HG02610 (cell line): ENCODE measurements at regions not wholly inside any gene's neighbourhood (a gene's known extent, or its start where the extent isn't known, plus 50 kb on each side); places are given as distances from the start of the nearest gene placed in this dataset.
"Not testable (repeated sequence)": the region's sequence is repeated elsewhere in the genome, so short reads cannot be mapped to it uniquely, and the experiment has no call there.

Experiments used
- ATAC-seq: cut with Tn5 transposase; IDR thresholded peaks from one replicate; pipeline ENCODE4 v1.9.1; 2021; ENCODE audit warnings: mild to moderate bottlenecking, moderate library complexity; ENCODE audit not compliant: unreplicated experiment

- no peak for ATAC-seq
Observed at GRCh38 chr4:186954956-186955355, 231.3 kb upstream of the FAT1 start.

GRCh38 chr4:186957952-186958555 is 234.4 kb upstream of the FAT1 start:
- no peak for ATAC-seq

DNA sequence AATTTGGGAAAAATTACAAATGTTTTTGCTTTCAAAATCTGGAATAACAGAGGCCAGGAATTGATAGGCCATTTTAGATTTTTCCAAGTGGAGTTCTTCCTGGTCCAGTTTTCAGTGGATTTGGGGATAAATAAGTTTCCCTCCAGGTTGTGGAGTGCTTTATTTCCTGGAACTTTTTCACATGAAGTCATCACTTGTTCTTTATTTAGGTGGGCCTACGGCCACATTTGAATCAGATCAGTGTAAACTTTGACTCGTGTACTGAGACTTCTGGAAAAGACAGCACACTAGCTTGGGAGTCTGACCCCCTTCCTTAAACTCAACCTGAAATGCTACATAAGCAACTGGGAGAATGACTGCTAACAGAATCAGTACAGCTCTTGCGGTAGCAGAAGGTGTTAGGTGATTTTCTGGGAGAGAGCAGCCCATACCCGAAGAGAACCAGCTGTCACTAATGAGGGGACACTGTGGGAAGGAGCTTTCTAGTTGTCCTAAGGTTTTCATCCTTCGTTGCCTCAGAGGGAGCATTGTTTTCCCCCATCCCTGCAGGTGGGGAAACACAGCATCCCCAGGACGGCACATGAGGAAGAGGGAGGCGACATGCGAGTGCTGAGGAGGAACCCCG is 235.2 kb upstream of the FAT1 start:
- ATAC-seq = no peak

DNA sequence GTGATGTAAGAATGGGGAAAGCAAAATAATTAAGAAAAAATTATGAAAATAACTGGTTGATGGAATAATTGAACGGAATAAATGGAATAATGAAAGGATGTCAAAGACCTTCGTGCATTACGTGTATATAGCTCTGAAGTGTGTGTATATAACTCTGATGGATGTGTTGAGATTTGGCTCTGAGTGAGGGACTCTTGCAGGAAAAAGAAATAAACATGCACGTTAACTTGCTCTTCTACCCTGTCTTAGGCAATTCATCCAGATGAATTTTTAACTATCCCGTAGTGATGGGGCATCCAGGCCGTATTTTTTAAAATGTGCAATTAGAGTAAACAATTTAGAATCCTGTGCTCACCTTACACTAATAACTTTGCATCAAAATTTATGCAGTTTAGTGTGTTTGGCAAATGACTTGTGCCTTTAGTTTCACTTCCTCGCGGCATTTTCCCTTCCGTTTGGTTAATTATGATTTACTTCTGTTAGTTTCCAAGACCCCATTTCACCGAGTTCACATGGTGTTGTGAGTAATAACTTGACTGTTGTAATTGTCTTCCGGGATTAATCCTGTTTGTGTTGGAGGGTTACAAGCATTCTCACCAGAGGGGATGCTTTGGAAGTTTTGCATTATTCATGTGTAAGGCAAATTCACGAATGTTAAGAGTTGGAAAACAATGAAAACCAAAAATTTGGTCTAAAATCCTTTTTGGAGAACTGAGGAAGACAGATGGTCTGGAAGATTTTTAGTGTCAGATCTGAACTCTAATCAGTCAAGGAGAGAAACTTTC is 256.5 kb upstream of the FAT1 start:
- ATAC-seq = no peak

GRCh38 chr4:186981161-186981560 is 257.5 kb upstream of the FAT1 start:
- ATAC-seq = no peak

DNA sequence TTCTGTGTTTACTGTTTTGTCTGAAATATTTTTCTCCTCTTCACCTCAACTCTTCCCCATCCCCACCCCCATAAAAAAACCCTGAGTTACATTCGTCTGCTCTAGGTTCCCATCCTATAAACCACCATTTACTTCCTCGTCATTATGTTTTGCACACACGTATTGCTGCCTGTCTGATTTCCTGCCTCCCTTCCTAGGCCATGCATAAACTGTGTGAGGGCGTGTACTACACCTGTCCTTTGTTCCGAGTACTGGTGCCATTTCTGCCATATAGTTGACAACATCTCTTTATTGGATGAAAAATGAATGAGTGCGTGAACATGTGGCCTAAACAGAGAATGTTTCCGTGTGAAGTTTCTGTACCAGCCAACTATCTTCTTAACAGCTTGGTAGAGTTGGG is 258.5 kb upstream of the FAT1 start:
- no peak for ATAC-seq

DNA sequence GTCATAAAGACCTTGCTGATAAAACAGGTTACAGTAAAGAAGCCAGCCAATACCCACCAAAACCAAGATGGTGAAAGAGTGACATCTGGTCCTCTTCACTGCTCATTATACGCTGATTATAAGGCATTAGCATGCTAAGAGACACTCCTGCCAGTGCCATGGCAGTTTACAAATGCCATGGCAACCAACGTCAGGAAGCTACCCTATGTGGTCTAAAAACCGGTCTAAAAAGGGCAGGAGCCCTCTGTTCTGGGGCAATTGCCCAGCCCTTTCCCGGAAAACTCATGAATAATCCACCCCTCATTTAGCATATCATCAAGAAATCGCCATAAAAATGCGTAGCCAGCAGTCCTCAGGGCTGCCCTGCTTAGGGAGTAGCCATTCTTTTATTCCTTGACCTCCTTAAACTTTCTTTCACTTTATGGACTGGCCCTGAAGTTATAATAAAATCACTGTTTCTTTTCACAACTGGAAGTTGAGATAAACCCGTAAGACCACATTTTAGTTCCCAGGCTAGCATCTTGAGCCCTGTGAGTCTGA is 260.5 kb upstream of the FAT1 start:
- no peak for ATAC-seq

GRCh38 chr4:186999686-187000085 is 276.0 kb upstream of the FAT1 start:
- ATAC-seq = no peak

DNA sequence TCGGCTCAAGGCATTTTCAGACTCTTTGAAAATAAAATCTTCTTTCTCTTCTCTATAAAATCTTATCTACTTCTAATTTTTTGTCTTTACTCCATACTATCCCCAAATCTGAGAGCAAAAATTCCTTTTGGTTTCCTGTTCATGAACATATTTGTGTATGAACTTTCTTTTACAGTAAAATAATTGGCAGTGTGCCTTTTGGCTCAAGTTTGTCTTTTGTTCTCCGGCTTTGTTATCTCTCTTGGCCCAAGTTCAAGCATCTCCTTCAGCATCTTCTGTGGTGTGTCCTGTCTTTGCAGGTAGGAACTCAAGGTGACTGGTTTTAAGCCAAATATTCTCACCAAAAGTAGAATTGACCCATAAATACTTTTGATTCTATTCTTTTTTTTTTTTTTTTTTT is 276.6 kb upstream of the FAT1 start:
- ATAC-seq = no peak

DNA sequence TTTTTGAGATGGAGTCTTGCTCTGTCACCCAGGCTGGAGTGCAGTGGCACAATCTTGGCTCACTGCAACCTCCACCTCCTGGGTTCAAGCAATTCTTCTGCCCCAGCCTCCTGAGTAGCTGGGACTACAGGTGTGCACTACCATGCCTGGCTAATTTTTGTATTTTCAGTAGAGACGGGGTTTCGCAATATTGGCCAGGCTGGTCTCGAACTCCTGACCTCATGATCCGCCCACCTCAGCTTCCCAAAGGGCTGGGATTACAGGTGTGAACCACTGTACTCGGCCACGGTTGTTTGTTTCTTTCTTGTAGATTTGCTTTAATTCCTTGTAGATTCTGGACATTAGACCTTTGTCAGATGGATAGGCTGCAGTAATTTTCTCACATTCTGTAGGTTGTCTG is 278.5 kb upstream of the FAT1 start:
- not testable (repeated sequence) for ATAC-seq

- ATAC-seq = no peak
Observed at GRCh38 chr4:187004628-187005027, 281.0 kb upstream of the FAT1 start.

GRCh38 chr4:187006189-187006618 is 282.5 kb upstream of the FAT1 start:
- no peak for ATAC-seq

DNA sequence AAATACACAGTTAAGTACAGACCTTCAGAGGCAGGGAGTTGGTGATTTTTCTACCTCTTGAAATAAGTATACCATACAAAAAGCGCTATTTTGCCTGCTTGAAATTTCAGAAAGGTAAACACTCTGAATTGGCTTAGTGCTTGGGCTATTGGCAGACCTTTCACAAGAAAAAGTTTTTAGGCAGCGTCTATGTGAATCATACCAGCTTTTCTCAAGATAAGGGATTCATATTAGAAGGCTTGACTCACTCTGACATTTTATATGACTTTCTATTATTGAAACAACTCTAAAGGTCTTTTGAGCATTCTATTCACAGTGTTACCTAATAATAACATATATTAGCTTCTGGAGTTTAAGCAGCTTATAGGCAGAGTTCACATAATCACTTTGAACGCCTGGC is 286.4 kb upstream of the FAT1 start:
- no peak for ATAC-seq

DNA sequence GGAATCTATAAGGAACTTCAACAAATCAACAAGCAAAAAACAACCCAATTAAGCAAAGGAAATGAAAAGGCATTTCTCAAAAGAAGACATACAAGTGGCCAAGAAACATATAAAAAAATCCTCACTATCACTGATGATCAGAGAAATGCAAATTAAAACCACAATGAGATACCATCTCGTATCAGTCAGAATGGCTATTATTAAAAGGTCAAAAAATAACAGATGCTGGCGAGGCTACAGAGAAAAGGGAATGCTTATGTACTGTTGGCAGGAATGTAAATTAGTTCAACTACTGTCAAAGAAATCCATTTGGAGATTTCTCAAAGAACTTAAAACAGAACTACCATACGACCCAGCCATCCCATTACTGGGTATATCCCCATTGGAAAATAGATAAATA is 292.4 kb upstream of the FAT1 start:
- no peak for ATAC-seq

DNA sequence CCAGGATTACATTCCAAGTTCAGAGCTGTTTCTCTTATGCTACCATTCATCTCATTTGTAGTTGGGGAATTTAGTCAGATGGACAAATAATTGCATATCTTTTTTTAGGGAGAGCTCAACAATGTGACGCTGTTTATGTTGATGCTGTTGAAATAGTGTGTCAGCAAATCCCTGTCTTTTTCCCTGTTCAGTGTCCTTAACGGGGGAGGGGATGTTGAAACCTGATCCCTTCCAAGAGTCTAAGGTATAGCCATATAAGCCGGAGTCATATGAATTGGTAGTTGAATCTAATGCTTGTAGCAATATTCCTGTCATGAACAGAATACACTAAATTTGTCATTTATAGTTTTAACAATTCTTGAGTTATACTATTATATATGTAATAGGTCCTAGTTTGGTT is 293.5 kb upstream of the FAT1 start:
- no peak for ATAC-seq

GRCh38 chr4:187019896-187020295 is 296.2 kb upstream of the FAT1 start:
- no peak for ATAC-seq

DNA sequence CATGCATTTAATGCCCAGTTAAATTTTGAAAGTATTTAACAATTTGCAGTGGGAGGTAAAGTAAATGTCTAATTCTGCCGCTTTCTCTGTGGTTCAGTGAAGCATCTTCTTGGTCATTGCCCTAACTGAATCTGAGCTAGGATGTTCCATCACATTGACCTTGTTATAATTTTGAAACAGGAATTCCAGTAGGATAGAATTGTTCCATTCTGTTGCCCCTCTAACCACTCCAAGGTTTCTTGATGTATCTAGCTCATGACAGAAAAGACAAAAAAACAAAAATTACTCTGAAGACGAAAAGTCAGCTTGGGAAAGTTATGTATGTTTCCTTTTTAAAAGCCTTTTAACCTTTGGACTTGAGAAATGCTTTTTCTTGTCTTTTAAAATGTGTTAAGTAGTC is 297.0 kb upstream of the FAT1 start:
- no peak for ATAC-seq

DNA sequence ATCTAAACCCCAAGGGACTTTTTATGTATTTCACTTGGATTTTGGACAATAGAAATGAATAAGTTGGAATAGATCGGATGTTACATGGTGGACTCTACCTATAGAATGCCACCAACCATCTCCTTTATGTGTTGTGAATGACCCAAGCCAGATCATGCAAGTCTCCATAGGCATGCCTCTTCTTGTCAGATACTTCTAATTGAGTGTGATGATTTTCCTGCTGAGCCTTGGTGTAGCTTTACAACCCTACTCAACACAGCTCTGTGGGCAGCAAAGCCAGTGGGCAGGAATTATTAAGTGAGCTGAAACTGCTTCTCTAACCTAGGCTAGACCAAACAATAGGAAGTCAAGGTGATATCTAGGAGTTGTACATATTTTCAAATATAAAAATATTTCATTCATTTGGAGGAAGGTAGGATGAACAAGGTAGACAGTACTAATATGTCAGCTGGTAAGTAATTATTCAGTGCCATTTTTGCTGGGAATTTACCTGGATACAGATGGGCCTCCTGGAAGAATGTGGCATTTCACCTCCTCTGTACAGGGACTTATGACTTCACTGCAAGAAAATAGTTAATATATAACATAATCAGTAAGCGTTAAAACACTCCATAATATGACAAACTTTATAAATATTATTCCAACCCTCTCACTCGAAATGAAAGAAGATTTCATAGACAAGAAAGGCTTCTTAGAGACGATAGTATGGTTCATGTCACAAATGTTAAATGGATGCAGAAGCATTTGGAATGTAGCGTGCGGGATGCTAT is 298.0 kb upstream of the FAT1 start:
- no peak for ATAC-seq

GRCh38 chr4:187027272-187027671 is 303.6 kb upstream of the FAT1 start:
- ATAC-seq = no peak

DNA sequence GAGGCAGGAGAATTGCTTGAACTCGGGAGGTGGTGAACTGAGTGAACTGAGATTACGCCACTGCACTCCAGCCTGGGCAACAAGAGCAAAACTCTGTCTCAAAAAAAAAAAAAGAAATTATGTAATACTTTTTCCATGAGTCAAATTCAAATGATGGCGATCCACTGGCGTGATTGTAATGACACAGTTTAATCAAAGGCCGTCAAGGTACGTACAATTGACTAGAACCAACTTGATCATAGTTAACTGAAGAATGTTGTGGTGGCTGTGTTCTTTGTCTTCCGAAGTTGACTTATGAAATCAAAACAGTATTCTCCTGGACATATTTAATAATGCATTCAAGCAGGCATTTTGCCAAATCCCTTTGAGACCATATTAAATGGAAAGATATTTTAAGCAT is 318.6 kb upstream of the FAT1 start:
- no peak for ATAC-seq

GRCh38 chr4:187046471-187046870 is 322.8 kb upstream of the FAT1 start:
- no peak for ATAC-seq
